K562 (cell line): ENCODE measurements at regions not wholly inside any gene's neighbourhood (a gene's known extent, or its start where the extent isn't known, plus 50 kb on each side); places are given as distances from the start of the nearest gene placed in this dataset.

Source experiments
- ATAC-seq: fragments of 200-7000 bp; cut with Tn5 transposase; 3 replicates; pipeline ENCODE4 v1.9.1; 2020; ENCODE audit warnings: moderate library complexity
- BruUV-seq: library from RNA; stranded (reverse); fragments of 400-500 nt; replicated peaks from 2 replicates; lab custom pipeline; 2021; lab: Mats Ljungman, UMichigan
- CTCF ChIA-PET: fragments of 300-600 bp; formaldehyde crosslinking; extraction: SDS; loops from one replicate; lab custom pipeline; 2021; ENCODE audit warnings: low intra/inter-chr PET ratio; lab: Yijun Ruan, JAX
- POLR2A ChIA-PET: fragments of 300-600, 350-650 bp; sonication (Branson Sonifier 250); formaldehyde crosslinking; extraction: SDS; loops from one replicate; lab custom pipeline; 2021; ENCODE audit warnings: antibody characterized with exemption, inconsistent platforms; lab: Yijun Ruan, JAX
- DNase-seq, 4 experiments: peaks; one replicate each; pipeline versions ENCODE4 v3.0.0 to v3.0.0-alpha.2; 2011 to 2018; ENCODE audit warnings: low spot score in 3 of 4, mixed read lengths in 3 of 4; ENCODE audit errors: extremely low read depth in 1 of 4
- FAIRE-seq: peaks from 2 replicates; lab custom pipeline; 2011; peaks lifted over from hg19 to GRCh38; lab: Jason Lieb, UNC
- H2AFZ ChIP-seq: 2 replicates; pipeline ENCODE4 v1.6.0; 2011; ENCODE audit warnings: low read depth, low read length, control low read depth, inconsistent platforms
- H3K27ac ChIP-seq: fragments of 200-600 bp; 3 replicates; pipeline ENCODE4 v1.8.0; 2011; ENCODE audit warnings: low read depth, mild to moderate bottlenecking, control low read depth, inconsistent platforms, low read length, moderate library complexity, mixed read lengths; ENCODE audit errors: extremely low read depth
- H3K27me3 ChIP-seq, 2 experiments: fragments of 300-600 bp in 1 of 2; 2 replicates in 1 of 2; 3 replicates in 1 of 2; pipeline versions ENCODE4 v1.6.0 to v1.8.0; 2011; ENCODE audit warnings: inconsistent platforms in 2 of 2, low read length in 2 of 2, mild to moderate bottlenecking in 1 of 2, mixed read lengths in 1 of 2, moderate library complexity in 1 of 2; ENCODE audit not compliant: control insufficient read depth in 2 of 2, insufficient read depth in 2 of 2
- H3K36me3 ChIP-seq: fragments of 300-600 bp; 3 replicates; pipeline ENCODE4 v1.8.0; 2011; ENCODE audit warnings: mild to moderate bottlenecking, low read length, inconsistent platforms; ENCODE audit not compliant: control insufficient read depth, insufficient read depth
- H3K4me1 ChIP-seq, 2 experiments: fragments of 200-600 bp in 1 of 2; replicated peaks in 1 of 2; 2 replicates in 1 of 2; 3 replicates in 1 of 2; pipeline versions ENCODE4 v1.5.1 to v1.8.0; 2011; ENCODE audit warnings: inconsistent platforms in 2 of 2, low read length in 2 of 2, mild to moderate bottlenecking in 1 of 2, mixed read lengths in 1 of 2, moderate library complexity in 1 of 2; ENCODE audit not compliant: control insufficient read depth in 2 of 2, insufficient read depth in 2 of 2
- H3K4me2 ChIP-seq: 2 replicates; pipeline ENCODE4 v1.6.1; 2011; ENCODE audit warnings: low read length, control low read depth, inconsistent platforms, mixed read lengths; ENCODE audit not compliant: insufficient read depth
- H3K4me3 ChIP-seq: fragments of 200-600 bp; sonication (generic), shearing (Covaris generic); 2 replicates; pipeline ENCODE4 v1.5.1; 2016; ENCODE audit warnings: control low read depth, inconsistent platforms
- H3K79me2 ChIP-seq: fragments of 200-600 bp; 3 replicates; pipeline ENCODE4 v1.8.0; 2011; ENCODE audit warnings: low read length, inconsistent platforms; ENCODE audit not compliant: control insufficient read depth, insufficient read depth
- H3K9ac ChIP-seq, 2 experiments: 2 replicates each; pipeline versions ENCODE4 v1.6.0 to v1.6.1; 2011; ENCODE audit warnings: low read depth in 2 of 2, low read length in 2 of 2, control low read depth in 1 of 2, inconsistent platforms in 1 of 2, mild to moderate bottlenecking in 1 of 2, mixed read lengths in 1 of 2; ENCODE audit not compliant: insufficient read depth in 1 of 2
- H3K9me1 ChIP-seq: one replicate; pipeline ENCODE4 v1.6.0; 2011; ENCODE audit warnings: inconsistent platforms, mild to moderate bottlenecking, low read length, moderate library complexity; ENCODE audit not compliant: control insufficient read depth, insufficient read depth
- H3K9me3 ChIP-seq: replicated peaks from 2 replicates; pipeline ENCODE4 v1.5.1; 2011; ENCODE audit warnings: low read depth, low read length, inconsistent platforms; ENCODE audit not compliant: control insufficient read depth, insufficient read depth
- H4K20me1 ChIP-seq: replicated peaks from 2 replicates; pipeline ENCODE4 v1.6.1; 2011; ENCODE audit warnings: low read length, inconsistent platforms, mixed read lengths; ENCODE audit not compliant: control insufficient read depth, insufficient read depth
- BRCA1 ChIP-seq, 2 experiments: fragments of 450-650 bp in 1 of 2; sonication (generic) in 1 of 2; formaldehyde crosslinking in 1 of 2; IDR thresholded peaks; 2 replicates each; pipeline versions ENCODE4 v1.5.0 to v1.6.1; 2017 to 2020; ENCODE audit warnings: mild to moderate bottlenecking in 1 of 2, missing genetic modification reagents in 1 of 2
- CBX3 ChIP-seq, 2 experiments: IDR thresholded peaks; 1 replicate in 1 of 2; 2 replicates in 1 of 2; pipeline ENCODE4 v1.6.1; 2012; ENCODE audit warnings: inconsistent platforms in 2 of 2, low read length in 2 of 2, borderline replicate concordance in 1 of 2, control low read depth in 1 of 2
- CC2D1A ChIP-seq: fragments of 450-650 bp; IDR thresholded peaks from 2 replicates; pipeline ENCODE4 v1.6.1; 2017; ENCODE audit warnings: mild to moderate bottlenecking
- ESRRB ChIP-seq: fragments of 250-450 bp; sonication (Bioruptor Pico); IDR thresholded peaks from 2 replicates; pipeline ENCODE4 v1.5.0; 2020; ENCODE audit warnings: mild to moderate bottlenecking, moderate library complexity, borderline replicate concordance
- FOXJ2 ChIP-seq: fragments of 200-800 bp; sonication (Bioruptor generic); IDR thresholded peaks from 2 replicates; pipeline ENCODE4 v1.6.1; 2016; ENCODE audit warnings: missing genetic modification characterization, missing compliant biosample characterization
- GATAD2A ChIP-seq: fragments of 450-650 bp; IDR thresholded peaks from 2 replicates; pipeline ENCODE4 v1.6.1; 2017
- GTF2E2 ChIP-seq: fragments of 200-800 bp; sonication (Bioruptor generic); IDR thresholded peaks from 2 replicates; pipeline ENCODE4 v1.6.1; 2016; ENCODE audit warnings: missing genetic modification characterization, missing compliant biosample characterization
- ILK ChIP-seq: fragments of 450-650 bp; IDR thresholded peaks from 2 replicates; pipeline ENCODE4 v1.6.1; 2016; ENCODE audit warnings: missing genetic modification characterization, low read depth, mild to moderate bottlenecking, missing compliant biosample characterization, moderate library complexity, borderline replicate concordance
- NCOA1 ChIP-seq: fragments of 450-650 bp; IDR thresholded peaks from 2 replicates; pipeline ENCODE4 v1.6.1; 2016; ENCODE audit warnings: low read depth
- NFIC ChIP-seq: fragments of 450-650 bp; IDR thresholded peaks from 2 replicates; pipeline ENCODE4 v1.6.1; 2017; ENCODE audit warnings: mild to moderate bottlenecking, inconsistent platforms
- NRF1 ChIP-seq, 2 experiments: fragments of 450-650 bp; IDR thresholded peaks in 1 of 2; conservative IDR thresholded peaks in 1 of 2; 2 replicates each; pipeline ENCODE4 v1.6.1; 2014; ENCODE audit warnings: mild to moderate bottlenecking in 2 of 2
- PHB ChIP-seq: fragments of 250-450 bp; sonication (Bioruptor Pico); IDR thresholded peaks from 2 replicates; pipeline ENCODE4 v1.5.0; 2021
- POU5F1 ChIP-seq: fragments of 150-350 bp; IDR thresholded peaks from 2 replicates; pipeline ENCODE4 v1.6.1; 2014; ENCODE audit warnings: borderline replicate concordance, low read length, low read depth, mild to moderate bottlenecking; ENCODE audit not compliant: partially characterized antibody
- RBM15 ChIP-seq: fragments of 200-400 bp; formaldehyde crosslinking; IDR thresholded peaks from 2 replicates; pipeline ENCODE4 v1.6.1; 2018; ENCODE audit warnings: mild to moderate bottlenecking, low read length, moderate library complexity; ENCODE audit not compliant: insufficient read depth
- RBM22 ChIP-seq: fragments of 200-400 bp; formaldehyde crosslinking; IDR thresholded peaks from 2 replicates; pipeline ENCODE4 v1.6.1; 2018; ENCODE audit warnings: low read length, low read depth; ENCODE audit not compliant: poor library complexity, severe bottlenecking
- ZFP30 ChIP-seq: fragments of 250-450 bp; sonication (Bioruptor Pico); IDR thresholded peaks from 2 replicates; pipeline ENCODE4 v1.8.0; 2022; ENCODE audit warnings: moderate library complexity, mild to moderate bottlenecking, inconsistent platforms, borderline replicate concordance
- WGBS: fragments of 100-300 bp; shearing (Covaris generic); methylation state at CpG from one replicate; pipeline ENCODE4 v1.1.6; 2016; ENCODE audit warnings: low coverage, mixed read lengths; ENCODE audit not compliant: insufficient coverage; ENCODE audit errors: missing lambda C conversion rate; 5-methylcytosine and 5-hydroxymethylcytosine counted together
- in situ Hi-C: fragments of 300-500 bp; cut with MboI; formaldehyde crosslinking; loops from 4 replicates; pipeline ENCODE4 v1.15.0; 2018; ENCODE audit warnings: inconsistent platforms, mixed read lengths
- intact Hi-C: fragments of 100-400 bp; cut with micrococcal nuclease; formaldehyde crosslinking; loops from 2 replicates; pipeline ENCODE4 v1.14.2; 2022
- TF ChIP-seq, protein P1 (sequence below), 2 experiments: IDR thresholded peaks; 2 replicates each; pipeline ENCODE4 v1.6.1; 2012; ENCODE audit warnings: improper control_type of control experiment in 2 of 2, low read depth in 2 of 2, low read length in 2 of 2, borderline replicate concordance in 1 of 2
- TF ChIP-seq, protein P2 (sequence below): fragments of 450-650 bp; IDR thresholded peaks from 2 replicates; pipeline ENCODE4 v1.6.1; 2018; ENCODE audit warnings: mild to moderate bottlenecking, low read depth; ENCODE audit not compliant: partially characterized antibody

GRCh38 chr13:53612200-53612599 lies 583.6 kb downstream of the OLFM4 start (continued):
- TF ChIP-seq ESRRB (no peak), NFIC (no peak), GATAD2A (no peak), CC2D1A (no peak), CBX3 (IDR thresholded peaks at IDR 0.05; ENCODE audit: borderline replicate concordance in 1 of 2, low read length in 2 of 2) (no peak)

- intact Hi-C loops (no loop called here), in situ Hi-C loops (no loop called here)
- DNase-seq, result no peak
- H3K4me2 ChIP-seq, result no peak overlapping the region
- H3K27ac ChIP-seq, result no peak overlapping the region
- no peak for FAIRE-seq
- ChIA-PET POLR2A (no interaction called here), CTCF (no interaction called here)
- no peak overlapping the region for H3K4me3 ChIP-seq
- no peaks in the 10 kb centered on the region for H3K9me3 ChIP-seq
- H3K9ac ChIP-seq, result no peak overlapping the region
- ATAC-seq, result no peak
- H3K27me3 ChIP-seq, result no peaks in the 10 kb centered on the region
- no peaks in the 10 kb centered on the region for H3K79me2 ChIP-seq
- no peaks in the 10 kb centered on the region for H3K36me3 ChIP-seq
- no peaks in the 10 kb centered on the region for H4K20me1 ChIP-seq
- no peaks in the 10 kb centered on the region for H3K9me1 ChIP-seq
- BruUV-seq, result no TSS peak
- no peaks in the 10 kb centered on the region for H3K4me1 ChIP-seq
- H2AFZ ChIP-seq, result no peak overlapping the region
- WGBS, result 0% methylated on average over 2 of the region's 2 CpGs
- TF ChIP-seq BRCA1 (IDR thresholded peaks at IDR 0.05), result no peak
- no peak for TF ChIP-seq BRCA1 (CRISPR knock-in tag; IDR thresholded peaks at IDR 0.05)
- no peak for TF ChIP-seq ZFP30 (CRISPR knock-in tag)
- no peak for TF ChIP-seq GTF2E2 (tag)
- TF ChIP-seq, protein P1, sequence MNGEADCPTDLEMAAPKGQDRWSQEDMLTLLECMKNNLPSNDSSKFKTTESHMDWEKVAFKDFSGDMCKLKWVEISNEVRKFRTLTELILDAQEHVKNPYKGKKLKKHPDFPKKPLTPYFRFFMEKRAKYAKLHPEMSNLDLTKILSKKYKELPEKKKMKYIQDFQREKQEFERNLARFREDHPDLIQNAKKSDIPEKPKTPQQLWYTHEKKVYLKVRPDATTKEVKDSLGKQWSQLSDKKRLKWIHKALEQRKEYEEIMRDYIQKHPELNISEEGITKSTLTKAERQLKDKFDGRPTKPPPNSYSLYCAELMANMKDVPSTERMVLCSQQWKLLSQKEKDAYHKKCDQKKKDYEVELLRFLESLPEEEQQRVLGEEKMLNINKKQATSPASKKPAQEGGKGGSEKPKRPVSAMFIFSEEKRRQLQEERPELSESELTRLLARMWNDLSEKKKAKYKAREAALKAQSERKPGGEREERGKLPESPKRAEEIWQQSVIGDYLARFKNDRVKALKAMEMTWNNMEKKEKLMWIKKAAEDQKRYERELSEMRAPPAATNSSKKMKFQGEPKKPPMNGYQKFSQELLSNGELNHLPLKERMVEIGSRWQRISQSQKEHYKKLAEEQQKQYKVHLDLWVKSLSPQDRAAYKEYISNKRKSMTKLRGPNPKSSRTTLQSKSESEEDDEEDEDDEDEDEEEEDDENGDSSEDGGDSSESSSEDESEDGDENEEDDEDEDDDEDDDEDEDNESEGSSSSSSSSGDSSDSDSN (IDR thresholded peaks at IDR 0.05; ENCODE audit: borderline replicate concordance in 1 of 2, low read depth in 2 of 2, low read length in 2 of 2), result no peak
- TF ChIP-seq POU5F1, result no peak
- TF ChIP-seq PHB, result no peak
- no peak for TF ChIP-seq RBM22
- TF ChIP-seq FOXJ2 (tag), result no peak
- TF ChIP-seq NRF1 (conservative IDR thresholded peaks at IDR 0.05 in 1 of 2, IDR thresholded peaks at IDR 0.05 in 1 of 2), result no peak
- no peak for TF ChIP-seq ILK (tag)
- no peak for TF ChIP-seq NCOA1
- TF ChIP-seq, protein P2, sequence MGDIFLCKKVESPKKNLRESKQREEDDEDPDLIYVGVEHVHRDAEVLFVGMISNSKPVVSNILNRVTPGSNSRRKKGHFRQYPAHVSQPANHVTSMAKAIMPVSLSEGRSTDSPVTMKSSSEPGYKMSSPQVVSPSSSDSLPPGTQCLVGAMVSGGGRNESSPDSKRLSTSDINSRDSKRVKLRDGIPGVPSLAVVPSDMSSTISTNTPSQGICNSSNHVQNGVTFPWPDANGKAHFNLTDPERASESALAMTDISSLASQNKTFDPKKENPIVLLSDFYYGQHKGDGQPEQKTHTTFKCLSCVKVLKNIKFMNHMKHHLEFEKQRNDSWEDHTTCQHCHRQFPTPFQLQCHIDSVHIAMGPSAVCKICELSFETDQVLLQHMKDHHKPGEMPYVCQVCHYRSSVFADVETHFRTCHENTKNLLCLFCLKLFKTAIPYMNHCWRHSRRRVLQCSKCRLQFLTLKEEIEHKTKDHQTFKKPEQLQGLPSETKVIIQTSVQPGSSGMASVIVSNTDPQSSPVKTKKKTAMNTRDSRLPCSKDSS, result no peak
- TF ChIP-seq RBM15, result no peak
These were observed 593.8 kb downstream of the OLFM4 start for GRCh38 chr13:53622456-53622855.
